ENCODE measurements at regions not wholly inside any gene's neighbourhood (a gene's known extent, or its start where the extent isn't known, plus 50 kb on each side); places are given as distances from the start of the nearest gene placed in this dataset.

- Histone ChIP-seq H3K27me3 (no peaks in the 10 kb centered on the region), H3K4me3 (no peak overlapping the region), H3K9me3 (no peaks in the 10 kb centered on the region), H3K36me3 (no peaks in the 10 kb centered on the region), H3K27ac (no peak overlapping the region), H3K4me1 (no peaks in the 10 kb centered on the region)
- in situ Hi-C loops (cut with MboI; ENCODE audit: low sequenced_read_pairs in 4 of 4) = no loop called here
- DNase-seq (no peak), ATAC-seq (no peak)
- TF ChIP-seq CTCF (IDR thresholded peaks at IDR 0.05 in 4 of 5, conservative IDR thresholded peaks at IDR 0.05 in 1 of 5) = no peak
- TF ChIP-seq POLR2A (IDR thresholded peaks at IDR 0.05) = no peak
- intact Hi-C loops (cut with DNase I; ENCODE audit: low total_unique reads) = no loop called here
These were observed 403.5 kb downstream of the TAF11L14 start for GRCh38 chr5:18037718-18038117.

- H3K27me3 ChIP-seq = no peaks in the 10 kb centered on the region
- H3K36me3 ChIP-seq = no peaks in the 10 kb centered on the region
- H3K27ac ChIP-seq = no peak overlapping the region
- in situ Hi-C loops (cut with MboI; ENCODE audit: low sequenced_read_pairs in 4 of 4) (no loop called here), intact Hi-C loops (cut with DNase I; ENCODE audit: low total_unique reads) (no loop called here)
- no peak overlapping the region for H3K4me3 ChIP-seq
- H3K9me3 ChIP-seq = no peaks in the 10 kb centered on the region
- TF ChIP-seq CTCF (IDR thresholded peaks at IDR 0.05 in 4 of 5, conservative IDR thresholded peaks at IDR 0.05 in 1 of 5) (no peak), POLR2A (IDR thresholded peaks at IDR 0.05) (no peak)
- no peak for ATAC-seq
- H3K4me1 ChIP-seq = no peaks in the 10 kb centered on the region
- no peak for DNase-seq
These were observed 409.1 kb downstream of the TAF11L14 start for GRCh38 chr5:18043344-18043743.

DNA sequence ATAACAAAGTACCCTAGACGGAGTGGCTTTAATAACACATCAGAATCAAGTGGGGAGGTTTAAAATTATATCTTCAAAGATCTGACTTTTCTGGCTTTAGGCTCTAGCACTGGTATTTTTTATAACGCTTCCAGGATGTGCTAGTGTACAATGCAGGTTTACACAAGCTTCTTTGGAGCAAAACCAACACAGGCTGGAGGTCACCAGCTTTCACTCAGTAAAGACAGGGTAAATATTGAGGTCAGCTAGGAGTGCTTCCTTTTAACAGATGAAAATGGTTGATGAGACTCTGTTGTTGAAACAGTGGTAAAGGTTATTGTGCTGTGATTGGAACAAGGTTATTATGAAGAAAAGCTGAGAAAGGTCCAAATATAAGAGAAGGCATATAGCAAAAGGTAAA, 414.2 kb downstream of the TAF11L14 start:
- intact Hi-C loops (cut with DNase I; ENCODE audit: low total_unique reads) = no loop called here
- in situ Hi-C loops (cut with MboI; ENCODE audit: low sequenced_read_pairs in 4 of 4) = no loop called here
- Histone ChIP-seq H3K9me3 (no peaks in the 10 kb centered on the region), H3K27me3 (no peaks in the 10 kb centered on the region), H3K4me1 (no peaks in the 10 kb centered on the region), H3K27ac (no peak overlapping the region), H3K4me3 (no peak overlapping the region), H3K36me3 (no peaks in the 10 kb centered on the region)
- TF ChIP-seq CTCF (IDR thresholded peaks at IDR 0.05 in 4 of 5, conservative IDR thresholded peaks at IDR 0.05 in 1 of 5) (no peak), POLR2A (IDR thresholded peaks at IDR 0.05) (no peak)
- DNase-seq (no peak), ATAC-seq (no peak)

DNA sequence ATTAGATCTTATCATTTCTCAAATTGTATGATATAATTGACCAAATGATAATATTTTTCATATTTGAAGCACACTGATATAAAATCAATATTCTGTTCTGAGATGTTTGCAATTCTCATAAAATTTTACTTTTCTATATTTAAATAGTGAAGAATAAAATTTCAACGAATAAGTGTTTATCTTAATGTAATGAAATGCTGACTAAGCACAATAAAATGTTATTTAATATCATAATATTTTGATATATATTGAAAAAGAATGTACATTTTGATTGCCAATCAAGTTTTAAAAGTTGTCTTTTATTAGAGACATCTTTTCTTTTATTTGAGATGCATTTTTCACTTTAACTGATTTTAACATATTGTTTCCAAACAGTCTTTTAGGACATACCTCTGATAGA, 416.1 kb downstream of the TAF11L14 start:
- Histone ChIP-seq H3K4me1 (no peaks in the 10 kb centered on the region), H3K27ac (no peak overlapping the region), H3K36me3 (no peaks in the 10 kb centered on the region), H3K4me3 (no peak overlapping the region), H3K27me3 (no peaks in the 10 kb centered on the region), H3K9me3 (no peaks in the 10 kb centered on the region)
- TF ChIP-seq CTCF (IDR thresholded peaks at IDR 0.05 in 4 of 5, conservative IDR thresholded peaks at IDR 0.05 in 1 of 5) (no peak), POLR2A (IDR thresholded peaks at IDR 0.05) (no peak)
- intact Hi-C loops (cut with DNase I; ENCODE audit: low total_unique reads) = no loop called here
- in situ Hi-C loops (cut with MboI; ENCODE audit: low sequenced_read_pairs in 4 of 4) = no loop called here
- no peak for DNase-seq
- ATAC-seq = no peak

DNA sequence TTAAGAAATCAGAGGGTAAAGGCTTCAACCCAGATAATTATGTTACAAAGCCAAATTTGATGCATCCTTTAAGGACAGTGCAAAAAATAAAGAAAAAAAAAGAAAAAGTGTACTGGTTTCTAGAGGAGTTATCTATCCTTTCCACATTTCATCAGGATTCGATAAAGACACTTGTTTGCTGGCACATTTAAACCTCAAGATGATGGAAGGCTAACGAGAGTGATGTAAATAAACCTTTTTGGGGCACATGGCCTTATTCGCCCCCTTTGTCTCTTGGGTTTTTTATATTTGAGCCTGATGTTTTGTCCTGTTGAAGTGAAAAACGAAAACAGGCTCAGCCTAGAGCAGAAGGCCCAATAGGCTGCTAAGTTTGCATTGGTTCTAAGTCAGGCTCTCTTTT, 416.5 kb downstream of the TAF11L14 start:
- Histone ChIP-seq H3K27ac (no peak overlapping the region), H3K4me3 (no peak overlapping the region), H3K27me3 (no peaks in the 10 kb centered on the region), H3K36me3 (no peaks in the 10 kb centered on the region), H3K9me3 (no peaks in the 10 kb centered on the region), H3K4me1 (no peaks in the 10 kb centered on the region)
- in situ Hi-C loops (cut with MboI; ENCODE audit: low sequenced_read_pairs in 4 of 4) = no loop called here
- no peak for TF ChIP-seq CTCF (IDR thresholded peaks at IDR 0.05 in 4 of 5, conservative IDR thresholded peaks at IDR 0.05 in 1 of 5)
- TF ChIP-seq POLR2A (IDR thresholded peaks at IDR 0.05) = no peak
- DNase-seq (no peak), ATAC-seq (no peak)
- intact Hi-C loops (cut with DNase I; ENCODE audit: low total_unique reads) = no loop called here
